ENCODE measurements at regions not wholly inside any gene's neighbourhood (a gene's known extent, or its start where the extent isn't known, plus 50 kb on each side); places are given as distances from the start of the nearest gene placed in this dataset.
"Not testable (repeated sequence)": the region's sequence is repeated elsewhere in the genome, so short reads cannot be mapped to it uniquely, and the experiment has no call there.

DNA sequence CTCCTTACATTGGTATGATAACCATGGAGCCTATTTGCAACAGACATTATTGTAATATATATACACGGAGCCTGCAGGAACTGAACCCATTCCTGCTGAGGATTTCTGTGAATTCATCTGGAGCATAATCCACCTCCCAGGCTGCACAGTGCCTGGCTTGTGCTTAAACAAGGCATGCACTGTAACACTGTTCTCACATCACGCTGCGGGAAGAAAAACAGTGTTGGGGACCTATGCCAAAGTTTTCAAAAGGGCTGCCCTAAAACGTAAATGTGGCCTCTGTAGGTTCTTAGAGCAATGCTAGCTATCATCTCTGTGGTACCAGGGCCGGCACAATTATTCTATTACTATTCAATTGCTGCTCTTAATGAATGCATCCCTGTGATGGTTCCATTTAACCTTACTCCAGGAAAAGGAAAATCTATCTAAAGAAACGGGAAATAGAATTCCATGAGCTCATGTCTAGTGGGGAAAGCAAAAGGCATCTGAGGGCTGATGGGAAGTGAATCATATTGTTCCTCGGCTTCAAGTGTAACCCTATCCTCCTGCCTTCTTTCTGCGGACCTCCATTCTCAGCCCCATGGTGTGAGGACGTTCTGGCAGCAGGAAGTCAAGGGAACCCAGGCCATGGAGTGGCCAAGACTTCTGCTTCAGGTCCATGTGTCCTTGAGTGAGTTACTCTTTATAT lies 525.5 kb downstream of the SOX6 start:
- intact Hi-C loops (cut with DNase I), result no loop called here
- peak in 4 of 42 donors; percentile 24 to 39 (median 30) for DNase-seq

DNA sequence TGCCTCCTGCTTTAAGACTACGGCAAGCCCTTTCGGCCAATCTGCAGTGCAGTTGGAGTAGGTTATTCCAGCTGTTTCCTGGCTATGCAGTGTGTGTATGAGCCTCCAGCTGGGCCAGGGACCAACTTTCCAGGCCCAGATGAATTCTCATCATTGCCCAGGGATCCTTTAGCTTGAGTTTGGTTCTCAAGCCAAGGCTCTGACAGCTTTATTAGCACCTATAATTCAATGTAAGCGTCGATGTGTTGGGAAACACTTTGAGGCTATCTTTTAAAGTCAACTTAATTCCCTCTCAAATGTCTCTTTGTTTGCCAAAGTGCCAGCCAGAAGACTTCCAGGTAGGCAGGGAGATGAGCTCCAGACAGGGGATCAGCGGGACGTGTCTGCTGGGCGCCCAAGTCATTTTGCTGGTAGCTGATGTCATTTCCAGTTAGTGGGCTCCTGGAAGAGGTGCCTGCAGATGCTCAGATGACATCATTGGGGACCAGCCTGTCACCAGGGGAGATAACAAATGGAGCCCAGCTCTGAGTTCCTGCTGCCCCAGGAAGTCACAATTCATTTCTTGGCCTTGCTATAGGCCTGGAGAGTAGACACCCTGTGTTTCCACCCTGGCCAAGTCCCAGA lies 520.4 kb downstream of the SOX6 start:
- intact Hi-C loops (cut with DNase I), result no loop called here
- DNase-seq, result no peak

DNA sequence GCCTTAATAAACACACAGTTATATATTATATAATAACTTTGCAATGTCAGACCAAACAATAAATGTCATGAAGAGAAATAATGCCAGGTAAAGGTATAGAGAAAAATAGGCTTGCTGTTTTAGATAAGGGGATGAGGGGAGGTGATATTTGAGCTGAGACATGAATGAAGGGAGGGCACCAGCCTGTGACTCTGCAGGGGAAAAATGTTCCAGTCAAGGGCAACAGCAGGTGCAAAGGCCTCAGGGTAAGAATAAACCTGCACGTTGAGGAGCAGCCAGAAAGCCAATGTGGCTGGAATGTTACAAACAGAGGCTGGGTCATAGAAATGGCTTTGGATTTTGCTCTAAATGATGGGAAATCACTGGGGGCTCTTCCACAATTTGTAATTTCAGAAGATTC lies 519.6 kb downstream of the SOX6 start:
- no peak for DNase-seq
- intact Hi-C loops (cut with DNase I), result no loop called here

DNA sequence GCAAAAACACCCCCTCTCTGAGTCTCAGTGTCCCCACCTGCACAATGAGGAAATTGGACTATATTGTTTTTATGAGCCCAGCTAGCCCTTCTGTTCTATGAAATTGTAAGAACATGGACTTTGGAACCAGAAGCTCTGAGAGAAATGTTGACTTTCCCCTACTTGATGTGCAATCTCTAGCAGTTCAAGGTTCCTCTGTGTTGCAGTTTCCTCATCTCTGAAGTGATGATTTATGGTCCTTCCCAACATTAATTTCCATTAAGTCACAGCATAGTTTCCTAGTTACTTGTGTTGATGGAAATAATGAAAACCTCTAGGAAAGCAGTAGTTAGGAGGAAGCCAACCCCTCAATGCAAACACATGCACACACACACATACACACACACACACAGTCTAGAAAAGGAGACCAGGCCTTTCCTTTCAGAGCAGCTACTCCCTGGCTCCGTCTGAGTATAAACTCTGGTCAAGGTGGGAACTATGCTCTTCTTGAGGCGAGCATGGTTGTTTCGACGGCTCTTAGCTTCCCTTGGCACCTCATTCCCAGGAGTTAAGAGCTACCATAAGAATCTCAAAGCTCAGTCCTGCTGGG lies 518.4 kb downstream of the SOX6 start:
- DNase-seq, result no peak
- intact Hi-C loops (cut with DNase I), result no loop called here

DNA sequence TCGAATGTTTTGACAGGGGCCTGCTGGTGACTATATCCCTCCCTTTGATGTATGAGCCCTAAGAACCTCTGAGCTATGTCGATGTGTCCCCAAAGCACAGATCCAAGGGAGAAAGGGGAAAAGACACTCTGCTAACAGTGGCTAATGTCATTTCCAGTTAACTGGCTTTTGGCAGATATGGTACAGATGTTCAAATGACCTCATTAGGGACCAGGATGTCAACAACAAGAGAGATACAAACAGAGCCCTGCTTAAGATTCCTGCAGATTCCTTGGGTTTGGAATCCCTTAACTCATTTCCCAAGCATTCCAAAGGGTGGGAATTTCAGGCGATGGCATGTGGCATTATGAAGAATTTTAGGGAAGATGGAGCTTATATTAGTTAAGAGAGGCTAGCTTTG lies 517.3 kb downstream of the SOX6 start:
- DNase-seq, result no peak
- intact Hi-C loops (cut with DNase I), result no loop called here

DNA sequence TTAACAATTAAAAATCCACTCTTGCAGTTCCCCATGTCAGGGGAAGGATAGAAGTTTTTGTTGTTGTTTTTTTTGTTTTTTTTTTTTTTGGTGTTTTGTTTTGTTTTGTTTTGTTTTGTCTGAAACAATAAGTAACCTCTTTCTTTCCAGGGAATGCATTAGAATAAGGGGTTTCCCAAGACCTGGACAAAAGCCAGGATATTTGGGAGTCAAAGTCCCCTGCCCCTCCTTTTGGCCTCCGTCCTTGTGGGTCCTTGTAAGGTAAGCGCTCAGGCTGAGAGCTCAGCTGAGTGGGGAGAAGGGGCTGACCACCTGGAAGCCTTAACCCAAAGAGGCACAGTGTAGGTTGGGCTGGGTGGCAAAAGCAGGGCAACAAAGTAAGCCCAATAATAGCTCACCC lies 515.4 kb downstream of the SOX6 start:
- intact Hi-C loops (cut with DNase I), result no loop called here
- DNase-seq, result no peak

DNA sequence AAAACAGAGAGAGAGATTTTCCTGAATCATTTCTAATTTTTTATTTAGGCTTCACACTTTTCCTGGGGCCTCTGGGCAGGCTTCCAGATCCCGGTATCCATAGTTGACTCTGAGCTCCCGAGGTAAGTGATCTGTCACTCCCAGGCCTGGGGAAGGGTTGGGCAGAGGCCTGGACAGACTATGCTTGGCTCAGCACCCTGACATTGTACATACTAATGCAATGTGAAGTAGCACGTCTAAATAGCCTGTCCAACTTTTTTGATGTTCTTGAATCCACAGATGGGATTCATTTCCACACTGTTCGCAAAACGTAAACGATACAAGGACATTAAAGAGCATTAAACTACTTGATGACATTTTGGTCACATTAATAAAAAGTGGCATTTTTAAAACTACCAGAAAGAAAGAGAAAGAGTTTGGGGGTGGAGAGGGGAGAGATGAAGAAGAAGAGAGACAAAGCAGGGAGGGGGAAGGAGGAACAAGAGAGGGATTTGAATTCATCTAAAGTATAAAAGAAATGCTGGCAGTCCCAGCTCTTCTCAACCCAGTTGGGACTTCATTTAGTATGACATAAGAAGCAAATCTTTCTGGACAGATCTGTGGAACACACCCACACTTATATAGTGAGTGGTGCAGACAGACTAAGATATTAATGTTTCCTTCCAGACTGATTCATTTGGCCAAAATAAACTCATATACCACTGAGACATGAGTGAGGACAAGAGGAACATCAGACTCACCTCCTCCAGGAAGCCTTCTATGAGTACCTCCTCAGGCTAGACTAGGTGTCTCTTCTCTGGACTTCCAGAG lies 514.2 kb downstream of the SOX6 start:
- intact Hi-C loops (cut with DNase I), result no loop called here
- no peak for DNase-seq

DNA sequence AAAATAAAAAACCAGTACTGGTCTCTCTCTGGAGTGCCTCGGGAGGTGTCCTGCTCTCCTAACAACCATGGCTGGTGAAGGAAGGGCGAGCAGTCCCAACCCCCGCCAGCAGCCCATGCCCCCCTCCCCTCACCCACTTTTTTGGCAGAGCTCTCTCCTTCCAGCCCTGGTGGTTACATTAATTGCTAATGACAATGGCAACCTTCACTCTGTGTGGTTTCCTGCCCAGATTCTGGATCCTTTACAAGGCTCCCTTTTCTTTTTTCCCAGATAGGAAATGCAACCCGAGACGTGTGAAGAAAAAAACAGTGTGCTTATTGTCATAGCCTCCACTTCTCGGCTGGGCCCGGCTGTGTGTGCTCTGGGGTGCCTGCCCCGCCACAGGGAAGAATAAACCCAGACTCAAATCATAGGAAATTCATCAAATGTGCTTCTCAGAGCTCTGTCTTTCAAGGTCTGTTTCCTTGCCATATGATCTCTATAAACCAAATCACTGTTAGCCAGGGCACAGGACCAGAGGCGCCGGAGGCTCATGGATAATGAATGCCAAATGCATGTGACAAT lies 513.0 kb downstream of the SOX6 start:
- peak in 40 of 42 donors; percentile 16 to 79 (median 47) for DNase-seq
- intact Hi-C loops (cut with DNase I), result no loop called here

DNA sequence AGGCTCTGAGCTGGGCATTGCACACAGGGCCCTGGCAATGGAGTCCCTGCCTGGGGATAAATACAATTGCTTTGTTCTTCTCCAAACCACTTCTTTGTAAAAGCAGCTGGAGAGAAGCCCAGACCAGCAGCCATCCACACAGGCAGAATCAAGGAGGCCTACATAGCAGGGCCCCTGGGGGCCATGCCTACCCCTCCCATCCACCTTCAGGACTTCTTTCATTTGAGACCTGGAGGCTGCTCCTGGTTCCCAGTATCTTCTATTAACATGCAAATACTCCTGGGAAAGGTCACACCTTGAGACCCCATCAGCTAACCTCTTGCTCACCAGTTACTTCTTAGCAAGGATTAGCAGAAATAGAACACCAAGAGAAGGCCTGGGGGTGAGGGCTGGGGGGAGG lies 511.1 kb downstream of the SOX6 start:
- intact Hi-C loops (cut with DNase I), result no loop called here
- peak; percentile 15 to 86 (median 67) for DNase-seq

DNA sequence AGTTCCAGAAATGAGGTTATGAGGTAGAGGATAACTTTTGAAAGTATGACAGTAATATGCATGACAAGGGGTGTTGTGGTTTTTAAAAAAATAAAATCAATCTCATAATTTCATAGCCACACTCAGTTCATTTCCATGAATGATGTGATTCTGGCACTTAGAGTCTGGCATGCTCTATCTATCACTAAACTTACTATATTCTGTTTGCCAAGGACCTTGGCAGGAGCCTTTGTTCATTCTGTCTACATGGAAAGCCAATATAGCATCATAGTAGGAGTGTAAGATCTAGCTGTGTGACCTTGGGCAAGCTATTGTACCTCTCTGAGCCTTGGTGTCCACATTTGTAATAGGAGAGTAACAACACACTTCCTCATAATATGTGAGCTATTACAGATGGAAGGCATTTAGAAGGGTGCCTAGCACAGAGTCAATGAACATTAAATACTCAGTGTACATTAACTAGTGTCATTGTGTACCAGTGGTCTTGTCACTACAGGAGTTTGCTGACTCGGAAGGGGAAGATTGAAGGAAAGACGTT lies 507.6 kb downstream of the SOX6 start:
- intact Hi-C loops (cut with DNase I), result no loop called here

DNA sequence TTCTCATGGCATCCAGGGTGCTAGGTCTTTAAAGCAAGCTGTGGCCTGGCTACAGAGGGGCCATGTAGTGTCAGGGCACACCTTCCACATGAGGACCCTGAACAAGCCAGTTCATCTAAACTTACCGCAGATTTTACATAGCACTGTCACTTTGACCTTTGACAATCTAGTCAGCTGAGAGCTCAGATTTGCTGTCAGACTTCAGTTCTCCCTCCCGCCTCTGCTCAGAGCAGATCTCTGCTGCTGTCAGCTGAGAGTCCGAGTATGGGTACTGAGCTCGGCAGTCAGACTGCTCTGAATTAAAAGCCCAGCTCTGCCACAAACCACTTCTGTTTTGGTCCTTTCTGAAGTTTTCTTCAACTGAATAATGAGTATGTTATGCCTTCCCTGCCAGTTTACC lies 507.1 kb downstream of the SOX6 start:
- intact Hi-C loops (cut with DNase I), result no loop called here
- DNase-seq, result no peak

More for the DNA sequence above, 507.6 kb downstream of the SOX6 start:
- DNase-seq, result no peak

DNA sequence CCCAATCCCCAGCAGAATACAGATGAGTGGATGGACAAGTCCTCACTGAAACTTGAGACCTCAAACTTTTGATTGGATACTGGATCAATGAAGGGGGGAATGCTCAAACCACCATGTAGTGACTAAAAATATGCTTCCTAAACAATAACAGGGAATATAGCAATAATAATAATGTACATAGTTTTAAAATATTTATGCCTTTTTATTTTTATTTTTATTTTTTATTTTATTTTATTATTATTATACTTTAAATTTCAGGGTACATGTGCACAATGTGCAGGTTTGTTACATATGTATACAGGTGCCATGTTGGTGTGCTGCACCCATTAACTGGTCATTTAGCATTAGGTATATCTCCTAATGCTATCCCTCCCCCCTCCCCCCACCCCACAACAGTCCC lies 506.0 kb downstream of the SOX6 start:
- intact Hi-C loops (cut with DNase I); DNase-seq: not testable (repeated sequence)

DNA sequence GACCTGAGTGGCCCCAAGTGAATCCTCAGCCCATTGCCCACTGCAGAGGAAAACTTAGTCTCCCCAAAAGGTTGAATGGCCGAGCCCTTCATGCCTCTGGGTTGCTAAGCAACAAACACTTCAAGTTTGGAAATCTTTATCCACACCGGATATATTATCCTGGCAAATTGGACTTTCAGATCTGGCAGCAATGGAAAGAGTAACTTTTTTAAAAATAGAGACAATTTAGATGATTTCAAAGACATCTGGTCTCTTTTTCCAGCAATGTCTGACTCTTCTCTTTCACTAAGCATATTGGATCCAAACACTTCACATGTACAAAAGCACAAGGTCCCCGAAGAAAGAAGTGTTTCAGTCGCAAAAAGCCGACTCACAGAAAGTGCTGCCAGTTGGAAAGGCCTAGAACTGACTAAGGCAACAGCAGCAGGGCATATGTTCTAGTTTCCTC lies 505.3 kb downstream of the SOX6 start:
- DNase-seq, result peak in 6 of 42 donors; percentile 12 to 64 (median 24)
- intact Hi-C loops (cut with DNase I), result no loop called here

DNA sequence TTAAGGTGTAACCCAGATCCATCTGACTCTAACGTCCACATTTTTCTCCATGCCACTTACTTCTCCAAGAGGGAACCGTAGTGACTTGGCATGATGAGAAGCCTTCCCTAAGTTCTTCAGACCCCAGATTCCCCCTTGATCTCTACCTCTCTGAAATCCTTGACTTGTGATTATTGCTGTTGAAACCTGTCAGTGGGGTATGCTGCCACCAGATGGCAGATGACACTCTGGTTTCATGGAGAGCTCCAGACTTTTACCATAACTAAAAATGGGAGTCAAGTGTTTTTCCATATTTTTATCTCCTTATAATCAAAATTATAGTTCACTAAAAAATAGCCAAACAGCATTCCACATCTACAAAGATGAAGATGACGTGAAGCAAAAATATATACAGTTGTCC lies 504.2 kb downstream of the SOX6 start:
- peak in 15 of 42 donors; percentile 9 to 60 (median 24) for DNase-seq

DNA sequence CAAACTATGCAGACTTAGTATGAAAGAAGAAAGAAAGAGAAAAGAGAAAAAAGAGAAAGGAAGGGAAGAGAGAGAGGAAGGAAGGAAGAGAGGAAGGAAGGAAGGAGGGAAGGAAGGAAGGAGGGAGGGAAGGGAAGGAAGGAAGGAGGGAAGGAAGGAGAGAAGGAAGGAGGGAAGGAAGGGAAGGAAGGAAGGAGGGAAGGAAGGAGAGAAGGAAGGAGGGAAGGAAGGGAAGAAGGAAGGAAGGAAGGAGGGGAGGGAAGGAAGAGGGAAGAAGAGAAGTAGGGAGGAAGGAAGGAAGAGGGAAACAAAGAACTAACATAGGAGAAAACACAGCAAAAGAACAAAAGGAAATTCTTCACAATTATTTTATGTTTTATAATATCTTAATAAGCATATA lies 502.1 kb downstream of the SOX6 start:
- no peak for DNase-seq
- intact Hi-C loops (cut with DNase I), result no loop called here

More for the DNA sequence above, 504.2 kb downstream of the SOX6 start:
- intact Hi-C loops (cut with DNase I), result no loop called here

DNA sequence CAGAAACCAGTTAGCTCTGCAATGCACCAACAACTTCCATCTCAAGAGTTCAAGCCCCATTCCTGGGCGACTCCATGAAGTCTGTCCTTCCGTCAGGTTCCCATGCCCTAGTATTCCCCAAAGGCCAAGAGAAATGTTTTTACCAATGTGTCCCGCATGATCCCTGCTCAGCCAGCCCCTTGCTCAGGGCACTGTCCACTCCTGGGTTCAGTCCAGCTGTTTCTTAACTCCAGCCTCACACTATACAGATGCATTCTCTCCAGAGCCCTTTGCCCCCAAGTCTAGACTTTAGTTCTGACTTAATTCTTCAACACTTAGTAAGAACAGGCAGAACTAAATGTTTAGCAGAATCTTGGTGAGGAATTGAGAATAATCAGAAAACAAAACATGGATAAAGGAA lies 497.5 kb downstream of the SOX6 start:
- no peak for DNase-seq
- intact Hi-C loops (cut with DNase I), result no loop called here

DNA sequence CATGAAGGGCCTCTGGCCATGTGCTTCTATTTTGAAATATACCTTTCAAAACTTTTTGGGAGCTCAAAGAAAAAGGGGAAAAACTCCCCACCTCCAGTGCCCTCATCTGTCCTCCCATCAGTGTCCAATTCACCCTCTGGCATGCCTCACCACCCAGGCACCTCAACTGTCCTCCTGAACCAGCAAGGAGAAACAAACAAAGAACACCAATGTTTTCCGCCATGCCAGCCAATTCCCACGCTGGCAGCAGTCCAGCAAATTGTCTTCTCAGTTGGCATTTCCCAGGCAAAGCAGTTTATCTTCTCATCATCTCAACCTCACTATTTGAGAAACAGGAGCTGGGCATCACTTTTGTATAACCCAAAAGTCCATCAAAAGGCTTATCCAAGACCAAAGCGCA lies 496.9 kb downstream of the SOX6 start:
- intact Hi-C loops (cut with DNase I), result no loop called here
- no peak for DNase-seq

DNA sequence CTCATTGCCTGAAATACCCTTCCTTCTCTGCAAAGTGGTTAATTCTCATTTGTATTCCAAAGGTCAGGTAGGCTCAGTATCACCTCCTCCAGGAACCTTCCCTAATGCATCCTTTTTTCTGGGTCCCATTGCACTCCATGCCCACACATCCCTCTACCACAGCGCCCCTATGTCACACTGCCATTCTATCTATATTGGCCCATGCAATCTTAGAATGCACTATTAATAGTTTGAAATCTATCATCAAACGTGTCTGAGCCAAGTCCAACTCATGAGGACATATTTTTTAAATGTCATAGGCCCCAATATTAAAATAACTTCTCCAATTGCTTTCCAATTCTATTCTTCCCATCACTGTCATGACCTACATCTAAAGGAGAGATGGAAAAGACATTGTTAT lies 495.1 kb downstream of the SOX6 start:
- DNase-seq, result no peak
- intact Hi-C loops (cut with DNase I), result no loop called here

DNA sequence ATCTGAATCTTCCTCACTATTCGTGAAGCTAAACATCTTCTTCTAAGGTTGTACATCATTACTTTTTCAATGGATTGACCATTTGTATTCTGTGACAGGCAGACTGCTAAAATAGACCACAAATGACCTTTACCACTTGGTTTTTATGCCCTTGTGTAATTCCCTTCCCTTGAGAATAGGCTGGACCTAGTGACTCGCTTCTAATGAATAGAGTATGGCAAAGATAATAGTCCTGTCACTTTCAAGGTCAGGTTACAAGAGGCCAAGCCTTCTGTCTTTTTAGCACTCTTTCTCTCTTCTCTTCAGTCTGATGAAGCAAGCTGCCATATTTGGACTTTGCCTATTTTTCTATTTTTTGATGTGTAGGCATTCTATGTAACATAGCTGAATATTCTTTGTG lies 492.9 kb downstream of the SOX6 start:
- no peak for DNase-seq
- intact Hi-C loops (cut with DNase I), result no loop called here

Data from head of caudate nucleus (tissue), 42 donors.